ENCODE measurements at regions not wholly inside any gene's neighbourhood (a gene's known extent, or its start where the extent isn't known, plus 50 kb on each side); places are given as distances from the start of the nearest gene placed in this dataset.
"Not testable (repeated sequence)": the region's sequence is repeated elsewhere in the genome, so short reads cannot be mapped to it uniquely, and the experiment has no call there.

DNA sequence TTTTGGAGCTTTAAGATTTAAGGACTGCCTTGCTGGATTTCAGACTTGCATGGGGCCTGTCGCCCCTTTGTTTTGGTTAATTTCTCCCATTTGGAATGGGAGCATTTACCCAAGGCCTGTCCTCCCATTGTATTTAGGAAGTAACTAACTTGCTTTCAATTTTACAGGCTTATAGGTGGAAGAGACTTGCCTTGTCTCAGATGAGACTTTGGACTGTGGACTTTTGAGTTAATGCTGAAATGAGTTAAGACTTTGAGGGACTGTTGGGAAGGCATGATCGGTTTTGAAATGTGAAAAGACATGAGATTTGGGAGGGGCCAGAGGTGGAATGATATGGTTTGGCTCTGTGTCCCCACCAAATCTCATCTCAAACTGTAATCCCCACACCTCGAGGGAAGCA lies 56.5 kb upstream of the TNFSF10 start:
- Mint-ChIP-seq H3K4me3 (peak overlapping the region; percentile 61), H3K9me3 (peaks cover 32% of the 10 kb centered on the region), H3K36me3 (peaks cover 39% of the 10 kb centered on the region), H3K27ac (peak overlapping the region; percentile 94), H3K4me1 (peaks cover 86% of the 10 kb centered on the region)
- CTCF ChIA-PET = interaction anchor here (1.0 to 4.6 kb wide), 5 partner anchors 15 to 66 kb away, joined by 3 to 29 read pairs (median 4); no protein-coding TSS in a partner anchor
- DNase-seq, H3K27me3 Mint-ChIP-seq: not testable (repeated sequence)

DNA sequence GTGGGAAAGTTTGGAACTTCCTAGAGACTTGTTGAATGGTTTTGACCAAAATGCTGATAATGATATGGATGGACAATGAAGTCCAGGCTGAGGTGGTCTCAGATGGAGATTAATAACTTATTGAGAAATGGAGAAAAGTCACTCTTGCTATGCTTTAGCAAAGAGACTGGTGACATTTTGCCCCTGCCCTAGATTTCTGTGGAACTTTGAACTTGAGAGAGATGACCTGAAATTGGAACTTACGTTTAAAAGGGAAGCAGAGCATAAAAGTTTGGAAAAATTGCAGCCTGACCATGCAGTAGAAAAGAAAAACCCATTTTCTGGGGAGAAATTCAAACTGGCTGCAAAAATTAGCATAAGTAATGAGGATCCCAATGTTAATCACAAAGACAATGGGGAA lies 55.5 kb upstream of the TNFSF10 start:
- CTCF ChIA-PET = interaction anchor here (1.1 to 4.6 kb wide), 5 partner anchors 16 to 101 kb away, joined by 4 to 29 read pairs (median 4); no protein-coding TSS in a partner anchor
- peaks cover 29% of the 10 kb centered on the region for H3K9me3 Mint-ChIP-seq
- H3K4me1 Mint-ChIP-seq = peaks cover 75% of the 10 kb centered on the region
- peaks cover 36% of the 10 kb centered on the region for H3K36me3 Mint-ChIP-seq
- DNase-seq, H3K4me3 Mint-ChIP-seq, H3K27me3 Mint-ChIP-seq: not testable (repeated sequence)
- peak overlapping the region; percentile 94 for H3K27ac Mint-ChIP-seq

DNA sequence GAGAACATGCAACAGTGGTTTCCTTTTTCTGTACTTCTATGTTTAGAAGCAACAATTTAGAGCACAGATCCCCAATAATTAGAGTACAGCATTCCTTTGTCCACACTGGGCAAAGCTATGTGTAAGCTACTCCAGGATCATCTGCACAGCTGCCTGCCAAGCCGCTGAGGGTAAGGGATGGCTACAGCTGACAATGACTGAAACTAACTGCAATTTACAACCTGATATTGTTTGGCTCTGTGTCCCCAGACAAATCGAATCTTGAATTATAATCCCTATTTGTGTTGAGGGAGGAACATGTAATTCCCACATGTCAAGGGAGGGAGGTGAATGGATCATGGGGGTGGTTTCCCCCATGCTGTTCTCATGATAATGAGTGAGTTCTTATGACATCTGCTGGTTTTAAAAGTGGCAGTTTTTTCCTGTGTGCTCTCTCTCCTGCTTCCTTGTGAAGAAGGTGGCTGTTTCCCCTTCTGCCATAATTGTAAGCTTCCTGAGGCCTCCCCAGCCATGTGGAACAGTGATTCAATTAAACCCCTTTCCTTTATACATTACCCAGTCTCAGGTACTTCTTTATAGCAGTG lies 54.8 kb upstream of the TNFSF10 start:
- Mint-ChIP-seq H3K9me3 (peaks cover 30% of the 10 kb centered on the region), H3K36me3 (peaks cover 35% of the 10 kb centered on the region)
- CTCF ChIA-PET = interaction anchor here (1.5 to 4.6 kb wide), 4 partner anchors 16 to 61 kb away, joined by 4 to 29 read pairs (median 5); no protein-coding TSS in a partner anchor

DNA sequence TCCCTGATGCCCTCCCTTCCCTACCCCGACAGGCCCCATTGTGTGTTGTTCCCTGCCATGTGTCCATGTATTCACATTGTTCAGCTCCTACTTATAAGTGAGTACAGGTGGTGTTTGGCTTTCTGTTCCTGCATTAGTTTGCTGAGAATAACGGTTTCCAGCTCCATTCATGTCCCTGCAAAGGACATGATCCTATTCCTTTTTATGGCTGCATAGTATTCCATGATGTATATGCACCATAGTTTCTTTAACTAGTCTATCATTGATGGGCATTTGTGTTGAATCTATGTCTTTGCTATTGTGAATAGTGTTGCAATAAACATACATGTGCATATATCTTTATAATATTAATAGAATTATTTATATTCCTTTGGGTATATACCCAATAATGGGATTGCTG lies 52.1 kb upstream of the TNFSF10 start:
- peaks cover 38% of the 10 kb centered on the region for H3K36me3 Mint-ChIP-seq
- CTCF ChIA-PET = interaction anchor here (1.3 kb wide), 1 partner anchor 22 kb away, joined by 5 read pairs; no protein-coding TSS in a partner anchor
- no peak overlapping the region for H3K27ac Mint-ChIP-seq
- DNase-seq = no peak
- no peaks in the 10 kb centered on the region for H3K27me3 Mint-ChIP-seq
- H3K9me3 Mint-ChIP-seq = peaks cover 36% of the 10 kb centered on the region
- H3K4me1 Mint-ChIP-seq = peaks cover 42% of the 10 kb centered on the region
- H3K4me3 Mint-ChIP-seq = no peak overlapping the region

More for the DNA sequence above, 54.8 kb upstream of the TNFSF10 start:
- H3K27ac Mint-ChIP-seq = peak overlapping the region; percentile 94
- peak overlapping the region; percentile 22 for H3K4me3 Mint-ChIP-seq
- DNase-seq = no peak
- H3K27me3 Mint-ChIP-seq = no peaks in the 10 kb centered on the region
- peaks cover 69% of the 10 kb centered on the region for H3K4me1 Mint-ChIP-seq

DNA sequence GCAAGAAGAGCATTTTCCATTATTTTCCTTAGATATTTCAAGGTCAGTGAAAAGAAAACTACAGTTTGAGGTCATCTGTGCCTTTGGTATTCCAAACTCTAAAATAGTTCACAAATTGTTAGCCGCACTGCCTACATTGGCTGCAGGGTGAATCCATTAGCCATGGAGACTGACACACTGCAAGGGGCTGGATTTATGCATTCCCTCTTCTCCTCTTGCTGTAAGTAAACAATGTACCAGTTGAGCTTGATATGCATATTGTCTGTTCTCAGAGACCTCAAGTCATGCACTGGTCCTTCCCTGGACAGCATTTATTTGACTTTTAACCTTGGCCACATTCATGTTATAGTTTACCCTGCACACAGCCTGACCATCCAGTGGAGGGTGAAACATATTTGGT lies 50.2 kb upstream of the TNFSF10 start:
- Mint-ChIP-seq H3K36me3 (peaks cover 32% of the 10 kb centered on the region), H3K4me1 (peaks cover 31% of the 10 kb centered on the region), H3K9me3 (peaks cover 36% of the 10 kb centered on the region), H3K4me3 (no peak overlapping the region), H3K27ac (no peak overlapping the region), H3K27me3 (no peaks in the 10 kb centered on the region)
- no peak for DNase-seq
- CTCF ChIA-PET = no interaction called here
